DOHH2 (cell line): ENCODE measurements at regions not wholly inside any gene's neighbourhood (a gene's known extent, or its start where the extent isn't known, plus 50 kb on each side); places are given as distances from the start of the nearest gene placed in this dataset.

Experiments used
- H3F3A ChIP-seq: fragments of 200-600 bp; sonication (generic), shearing (Covaris generic); 2 replicates; pipeline ENCODE4 v1.6.0; 2016; ENCODE audit warnings: antibody characterized with exemption, mild to moderate bottlenecking; ENCODE audit not compliant: control insufficient read depth, insufficient read depth
- H3K27ac ChIP-seq: fragments of 200-600 bp; sonication (generic); 2 replicates; pipeline ENCODE4 v1.5.1; 2014; ENCODE audit warnings: low read depth, mild to moderate bottlenecking, low read length, moderate library complexity
- H3K27me3 ChIP-seq: fragments of 200-600 bp; sonication (generic); 2 replicates; pipeline ENCODE4 v1.6.1; 2014; ENCODE audit warnings: mild to moderate bottlenecking, low read length, mixed read lengths; ENCODE audit not compliant: control insufficient read depth
- H3K36me3 ChIP-seq: fragments of 200-600 bp; sonication (generic); 2 replicates; pipeline ENCODE4 v1.6.1; 2014; ENCODE audit warnings: mild to moderate bottlenecking, low read length, moderate library complexity, mixed read lengths; ENCODE audit not compliant: control insufficient read depth
- H3K4me1 ChIP-seq: fragments of 200-600 bp; sonication (generic); 2 replicates; pipeline ENCODE4 v1.6.1; 2014; ENCODE audit warnings: mild to moderate bottlenecking, low read length, mixed read lengths; ENCODE audit not compliant: control insufficient read depth
- H3K4me2 ChIP-seq: fragments of 200-600 bp; sonication (generic); 2 replicates; pipeline ENCODE4 v1.6.0; 2014; ENCODE audit warnings: mild to moderate bottlenecking, low read length, moderate library complexity
- H3K4me3 ChIP-seq: fragments of 200-600 bp; sonication (generic); 2 replicates; pipeline ENCODE4 v1.5.1; 2014; ENCODE audit warnings: mild to moderate bottlenecking, low read length, mixed read lengths
- H3K79me2 ChIP-seq: fragments of 200-600 bp; sonication (generic); 2 replicates; pipeline ENCODE4 v1.6.1; 2014; ENCODE audit warnings: mild to moderate bottlenecking, low read length, mixed read lengths; ENCODE audit not compliant: control insufficient read depth
- H3K9me2 ChIP-seq: fragments of 200-600 bp; sonication (generic); replicated peaks from 2 replicates; pipeline ENCODE4 v1.6.1; 2014; ENCODE audit warnings: mild to moderate bottlenecking, low read length, mixed read lengths; ENCODE audit not compliant: control insufficient read depth
- H3K9me3 ChIP-seq: fragments of 200-600 bp; sonication (generic); 2 replicates; pipeline ENCODE4 v1.6.1; 2014; ENCODE audit warnings: antibody characterized with exemption, low read length, mixed read lengths; ENCODE audit not compliant: control insufficient read depth, insufficient read depth
- H4K20me1 ChIP-seq: fragments of 200-600 bp; sonication (generic); 2 replicates; pipeline ENCODE4 v1.6.0; 2014; ENCODE audit warnings: low read depth, mild to moderate bottlenecking, antibody characterized with exemption, low read length, moderate library complexity; ENCODE audit not compliant: control insufficient read depth, insufficient read depth
- CTCF ChIP-seq: fragments of 200-600 bp; sonication (generic); IDR thresholded peaks from one replicate; pipeline ENCODE4 v1.5.1; 2014; ENCODE audit warnings: antibody characterized with exemption, mild to moderate bottlenecking, low read depth, low read length; ENCODE audit not compliant: poor library complexity, severe bottlenecking
- EZH2phosphoT487 ChIP-seq: fragments of 200-600 bp; sonication (generic); IDR thresholded peaks from 2 replicates; pipeline ENCODE4 v1.6.1; 2017; ENCODE audit warnings: borderline replicate concordance, mild to moderate bottlenecking, antibody characterized with exemption, low read length, moderate library complexity, mixed read lengths

- Histone ChIP-seq H3K9me3 (no peaks in the 10 kb centered on the region), H3K4me2 (no peak overlapping the region), H3K36me3 (no peaks in the 10 kb centered on the region), H3F3A (no peaks in the 10 kb centered on the region), H3K79me2 (no peaks in the 10 kb centered on the region), H3K27me3 (no peaks in the 10 kb centered on the region), H3K27ac (no peak overlapping the region), H3K4me3 (no peak overlapping the region), H4K20me1 (no peaks in the 10 kb centered on the region), H3K9me2 (no peaks in the 10 kb centered on the region), H3K4me1 (no peaks in the 10 kb centered on the region)
- no peak for TF ChIP-seq CTCF
- TF ChIP-seq EZH2phosphoT487, result no peak
These were observed 387.8 kb upstream of the LYPLAL1 start for GRCh38 chr1:218785928-218786327.

- no peaks in the 10 kb centered on the region for H3K9me2 ChIP-seq
- no peak overlapping the region for H3K27ac ChIP-seq
- H3K4me1 ChIP-seq, result no peaks in the 10 kb centered on the region
- H4K20me1 ChIP-seq, result no peaks in the 10 kb centered on the region
- no peaks in the 10 kb centered on the region for H3K27me3 ChIP-seq
- H3K36me3 ChIP-seq, result no peaks in the 10 kb centered on the region
- H3F3A ChIP-seq, result no peaks in the 10 kb centered on the region
- H3K4me3 ChIP-seq, result no peak overlapping the region
- no peaks in the 10 kb centered on the region for H3K9me3 ChIP-seq
- no peaks in the 10 kb centered on the region for H3K79me2 ChIP-seq
- no peak for TF ChIP-seq CTCF
- TF ChIP-seq EZH2phosphoT487, result no peak
- H3K4me2 ChIP-seq, result no peak overlapping the region
These were observed 385.9 kb upstream of the LYPLAL1 start for GRCh38 chr1:218787826-218788225.

GRCh38 chr1:218796773-218797172 lies 376.9 kb upstream of the LYPLAL1 start:
- TF ChIP-seq EZH2phosphoT487 (no peak), CTCF (no peak)
- no peaks in the 10 kb centered on the region for H4K20me1 ChIP-seq

GRCh38 chr1:218802799-218803198 lies 370.9 kb upstream of the LYPLAL1 start:
- H3K27me3 ChIP-seq, result no peaks in the 10 kb centered on the region
- H3K4me3 ChIP-seq, result no peak overlapping the region
- H3K9me3 ChIP-seq, result no peaks in the 10 kb centered on the region
- no peaks in the 10 kb centered on the region for H3K79me2 ChIP-seq
- H3K27ac ChIP-seq, result no peak overlapping the region
- no peak overlapping the region for H3K4me2 ChIP-seq
- H3K4me1 ChIP-seq, result no peaks in the 10 kb centered on the region
- no peak for TF ChIP-seq CTCF
- no peaks in the 10 kb centered on the region for H4K20me1 ChIP-seq
- no peaks in the 10 kb centered on the region for H3K9me2 ChIP-seq
- H3F3A ChIP-seq, result no peaks in the 10 kb centered on the region
- no peaks in the 10 kb centered on the region for H3K36me3 ChIP-seq

More at GRCh38 chr1:218796773-218797172, 376.9 kb upstream of the LYPLAL1 start:
- Histone ChIP-seq H3K36me3 (no peaks in the 10 kb centered on the region), H3K27me3 (no peaks in the 10 kb centered on the region; the same call in 1 of the 2 replicates), H3F3A (no peaks in the 10 kb centered on the region), H3K4me1 (no peaks in the 10 kb centered on the region), H3K4me2 (no peak overlapping the region), H3K27ac (no peak overlapping the region), H3K4me3 (no peak overlapping the region), H3K79me2 (no peaks in the 10 kb centered on the region), H3K9me3 (no peaks in the 10 kb centered on the region), H3K9me2 (no peaks in the 10 kb centered on the region)
